Frontal cortex (tissue), 3 donors: ENCODE measurements at regions not wholly inside any gene's neighbourhood (a gene's known extent, or its start where the extent isn't known, plus 50 kb on each side); places are given as distances from the start of the nearest gene placed in this dataset.

Experiments
- DNase-seq, 2 donors: peaks; one replicate each; pipeline ENCODE4 v3.0.0; 2012; ENCODE audit warnings: low spot score in 2 of 2
- FAIRE-seq: peaks from 2 replicates; lab custom pipeline; 2012; peaks lifted over from hg19 to GRCh38; lab: Jason Lieb, UNC
- donor health status: control.
- donor health status: control.
- donor health status: control.

DNA sequence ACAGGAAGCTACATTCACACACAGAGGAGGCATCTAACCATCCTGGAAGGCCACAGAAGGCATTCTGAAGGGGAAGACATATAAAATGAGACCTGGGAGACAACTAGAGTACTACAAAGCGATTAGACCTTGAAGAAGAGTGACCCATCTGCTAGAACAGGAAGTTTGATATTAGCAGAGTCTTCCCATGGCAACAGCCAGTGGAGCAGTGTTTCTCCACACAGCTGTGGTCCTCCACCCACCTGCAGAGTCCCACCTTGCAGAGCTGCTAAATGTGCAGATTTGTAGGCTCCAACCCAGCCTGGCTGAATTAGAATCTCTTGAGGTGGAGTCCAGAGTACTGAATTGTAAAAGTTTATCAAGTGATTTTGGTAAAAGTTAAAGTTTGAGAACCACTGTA, 267.0 kb downstream of the CETN3 start:
- DNase-seq (no peak), FAIRE-seq (no peak)

GRCh38 chr5:90141984-90142383, 267.6 kb downstream of the CETN3 start:
- FAIRE-seq (no peak), DNase-seq (no peak)

DNA sequence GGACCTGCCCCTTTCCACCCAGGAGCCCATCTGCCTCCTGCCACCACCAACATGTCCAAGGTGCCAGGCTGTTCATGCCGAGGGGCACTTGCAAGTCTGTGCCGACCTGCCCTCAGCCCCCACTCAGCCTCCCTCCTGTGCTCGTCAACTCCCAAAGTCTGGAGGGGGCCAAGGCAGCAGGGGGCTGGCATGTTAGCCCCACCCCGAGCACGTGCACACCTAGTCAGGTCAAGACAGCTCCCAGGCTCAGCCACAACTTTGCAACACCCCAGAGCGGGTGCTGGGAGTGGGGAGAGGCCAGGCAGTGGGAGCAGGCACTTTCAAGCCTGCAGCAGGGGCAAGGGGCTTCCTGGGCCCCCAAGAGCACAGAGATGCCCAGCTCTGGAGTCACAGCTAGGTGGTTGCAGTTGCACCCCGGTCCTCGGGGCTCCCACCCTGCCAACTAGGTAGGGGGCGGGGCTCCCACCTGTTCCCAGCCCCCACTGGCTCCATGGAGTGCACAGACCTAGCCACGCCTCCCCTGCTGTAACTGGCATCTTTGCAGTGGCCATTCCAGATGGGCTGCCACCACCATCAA, 272.5 kb downstream of the CETN3 start:
- DNase-seq (no peak), FAIRE-seq (no peak)

GRCh38 chr5:90135779-90136378, 273.7 kb downstream of the CETN3 start:
- no peak for DNase-seq
- FAIRE-seq, result no peak

DNA sequence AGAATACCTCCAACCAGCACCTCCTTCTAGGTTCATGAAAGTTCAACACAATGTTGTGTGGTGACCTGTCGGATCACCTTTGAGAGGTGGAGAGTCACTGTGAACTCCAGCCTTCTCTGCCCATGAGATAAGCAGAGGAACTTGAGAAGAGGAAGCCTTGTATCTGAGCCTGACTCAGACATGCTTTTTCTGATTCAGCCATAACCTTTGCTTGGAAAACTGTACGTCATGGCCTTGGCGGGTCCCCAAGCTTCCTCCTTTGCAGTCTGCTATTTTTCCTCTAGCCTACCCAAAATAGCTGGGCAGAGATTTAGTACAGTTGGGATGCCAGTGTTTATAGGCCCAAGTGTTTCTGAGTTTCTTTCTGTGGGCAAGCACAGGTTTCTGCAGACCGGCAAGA, 274.7 kb downstream of the CETN3 start:
- FAIRE-seq, result no peak
- no peak for DNase-seq

- FAIRE-seq, result no peak
- no peak for DNase-seq
These were observed 275.2 kb downstream of the CETN3 start for GRCh38 chr5:90134381-90134780.

DNA sequence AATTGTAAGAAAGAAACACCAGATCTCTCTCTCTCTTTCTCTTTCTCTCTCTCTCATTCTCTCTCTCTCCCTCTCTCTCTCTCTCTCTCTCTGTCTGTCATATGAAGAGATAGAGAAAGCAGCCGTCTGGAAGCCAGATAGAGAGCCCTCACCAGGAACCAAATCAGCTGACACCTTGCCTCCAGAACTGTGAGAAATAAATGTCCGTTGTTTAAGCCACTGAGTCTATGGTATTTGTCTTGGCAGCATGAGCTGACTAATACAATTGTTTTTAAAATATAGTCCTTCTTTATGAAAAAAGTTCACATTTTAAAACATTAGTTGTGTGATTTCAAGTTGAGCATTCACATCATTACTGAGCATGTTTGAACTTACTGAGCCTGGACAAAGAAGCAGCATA, 275.6 kb downstream of the CETN3 start:
- DNase-seq (no peak), FAIRE-seq (no peak)

- FAIRE-seq (no peak), DNase-seq (no peak)
These were observed 278.0 kb downstream of the CETN3 start for GRCh38 chr5:90131383-90132133.

DNA sequence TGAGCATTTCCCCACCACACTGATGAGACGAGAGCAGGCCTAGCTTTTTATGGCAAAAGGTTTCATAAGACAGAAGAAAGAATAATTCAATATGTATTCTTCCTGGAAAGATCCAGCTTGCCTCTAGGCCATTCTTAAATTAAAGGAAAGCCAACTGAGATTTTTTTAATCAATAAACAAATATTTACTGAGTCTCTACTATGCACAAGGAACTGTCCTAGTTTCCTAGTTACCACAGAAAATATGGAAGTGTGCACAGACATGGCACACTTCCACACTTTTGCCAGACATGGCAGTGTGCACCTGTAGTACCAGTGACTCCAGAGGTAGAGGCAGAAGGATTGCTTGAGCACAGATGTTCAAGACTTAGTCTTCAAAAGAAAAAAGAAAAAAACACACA, 281.0 kb downstream of the CETN3 start:
- FAIRE-seq (no peak), DNase-seq (no peak)

GRCh38 chr5:90119531-90119971, 290.0 kb downstream of the CETN3 start:
- FAIRE-seq (no peak), DNase-seq (no peak)

GRCh38 chr5:90117005-90117404, 292.6 kb downstream of the CETN3 start:
- FAIRE-seq (no peak), DNase-seq (no peak)

GRCh38 chr5:90113108-90113507, 296.4 kb downstream of the CETN3 start:
- no peak for DNase-seq
- no peak for FAIRE-seq

GRCh38 chr5:90112033-90112692, 297.4 kb downstream of the CETN3 start:
- DNase-seq, result no peak
- FAIRE-seq, result no peak

DNA sequence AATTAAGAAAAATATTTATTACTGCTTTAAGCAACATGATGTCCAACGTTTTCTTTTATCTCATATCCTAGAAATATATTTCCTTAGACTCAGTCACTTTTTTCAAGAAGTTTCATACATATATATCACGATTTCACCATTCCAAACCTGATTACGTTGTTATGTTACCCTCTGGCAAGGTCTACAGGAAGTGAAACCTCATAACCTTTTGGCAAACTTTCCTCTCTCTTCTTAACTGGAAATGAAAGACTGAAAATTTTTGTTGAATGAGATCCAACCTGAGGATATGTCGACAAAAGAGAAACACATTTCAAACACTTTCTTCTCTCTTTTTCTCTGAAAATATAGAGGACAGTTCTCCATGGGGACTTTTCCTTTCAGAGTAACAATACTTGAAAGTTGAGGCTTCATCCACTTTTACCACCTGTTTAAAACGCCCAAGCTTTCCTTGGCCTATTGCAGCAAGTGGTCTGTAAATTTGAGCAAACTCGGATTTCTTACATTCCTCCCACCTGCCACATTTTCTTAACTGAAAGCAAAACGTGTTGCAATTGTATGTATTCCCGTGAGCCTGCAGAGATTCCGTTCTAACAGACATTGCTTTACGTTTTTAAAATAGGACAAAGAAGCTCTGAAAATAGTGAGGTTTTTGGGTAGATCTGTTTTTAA, 298.1 kb downstream of the CETN3 start:
- FAIRE-seq, result no peak
- DNase-seq, result no peak

DNA sequence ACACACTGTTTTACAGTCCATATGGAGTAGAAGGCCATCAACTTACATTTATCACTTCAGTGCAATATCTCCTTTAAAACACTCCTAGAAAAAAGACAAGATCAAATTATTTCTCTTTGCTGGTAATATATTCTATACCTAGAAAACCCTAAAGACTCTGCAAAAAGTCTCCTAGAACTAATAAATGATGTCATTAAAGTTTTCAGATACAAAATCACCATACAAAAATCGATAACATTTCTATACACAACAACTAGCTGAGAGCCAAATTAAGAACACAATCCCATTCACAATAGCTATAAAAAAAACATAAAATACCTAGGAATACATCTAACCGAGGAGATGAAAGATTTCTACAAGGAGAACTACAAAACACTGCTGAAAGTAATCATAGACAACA, 300.3 kb downstream of the CETN3 start:
- FAIRE-seq (no peak), DNase-seq (no peak)

DNA sequence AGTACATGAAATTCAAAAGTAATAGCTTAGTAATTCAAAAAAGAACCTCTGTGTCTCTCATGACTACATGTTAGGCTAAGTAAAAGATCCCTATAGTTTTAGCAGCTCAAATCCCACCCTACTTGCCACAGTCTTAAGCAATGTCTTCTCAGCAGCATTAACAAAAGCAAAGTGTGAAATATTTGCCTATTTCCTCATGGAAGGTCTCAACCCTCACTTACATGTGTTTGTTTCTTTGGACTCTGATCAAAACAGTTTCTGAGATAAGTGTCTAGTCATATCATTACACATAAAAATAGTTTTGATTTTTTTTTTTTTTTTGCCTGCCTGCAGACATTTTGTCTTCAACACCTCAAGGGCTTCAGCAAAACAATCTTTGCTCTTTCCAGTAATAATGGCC, 310.5 kb downstream of the CETN3 start:
- DNase-seq (no peak), FAIRE-seq (no peak)

GRCh38 chr5:90097082-90097477, 312.5 kb downstream of the CETN3 start:
- DNase-seq, result no peak
- FAIRE-seq, result no peak

DNA sequence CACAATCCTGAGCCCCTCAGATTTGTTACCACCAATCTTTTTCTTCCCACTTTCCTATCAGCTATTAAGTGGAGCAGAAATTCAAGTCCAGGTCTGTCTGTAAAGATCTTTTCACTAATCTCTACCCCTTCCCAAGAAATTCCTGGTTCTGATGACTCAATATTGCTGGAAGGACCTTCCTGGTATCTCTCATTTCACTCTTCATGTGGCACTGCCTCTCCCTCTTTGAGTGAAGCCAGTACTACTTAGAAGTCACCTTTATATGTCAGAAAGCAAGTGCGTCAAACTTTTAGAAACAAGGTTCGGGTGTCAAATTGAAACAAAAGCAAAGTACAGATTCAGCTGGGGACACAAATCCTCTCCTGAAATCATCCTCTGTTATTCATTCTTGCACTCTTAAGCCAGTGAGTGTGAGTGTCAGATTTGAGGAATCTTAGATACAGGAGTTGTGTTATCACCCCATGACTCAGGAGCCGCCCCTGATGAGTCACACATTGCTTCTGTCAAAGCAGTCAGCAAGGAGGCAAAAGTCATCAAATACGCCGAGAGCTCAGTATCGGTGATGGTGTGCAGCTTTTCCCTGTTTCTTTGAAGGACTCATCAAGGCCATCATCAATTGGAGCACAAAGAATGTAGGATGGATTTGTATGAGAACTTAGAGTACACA, 313.0 kb downstream of the CETN3 start:
- FAIRE-seq (no peak), DNase-seq (no peak)

DNA sequence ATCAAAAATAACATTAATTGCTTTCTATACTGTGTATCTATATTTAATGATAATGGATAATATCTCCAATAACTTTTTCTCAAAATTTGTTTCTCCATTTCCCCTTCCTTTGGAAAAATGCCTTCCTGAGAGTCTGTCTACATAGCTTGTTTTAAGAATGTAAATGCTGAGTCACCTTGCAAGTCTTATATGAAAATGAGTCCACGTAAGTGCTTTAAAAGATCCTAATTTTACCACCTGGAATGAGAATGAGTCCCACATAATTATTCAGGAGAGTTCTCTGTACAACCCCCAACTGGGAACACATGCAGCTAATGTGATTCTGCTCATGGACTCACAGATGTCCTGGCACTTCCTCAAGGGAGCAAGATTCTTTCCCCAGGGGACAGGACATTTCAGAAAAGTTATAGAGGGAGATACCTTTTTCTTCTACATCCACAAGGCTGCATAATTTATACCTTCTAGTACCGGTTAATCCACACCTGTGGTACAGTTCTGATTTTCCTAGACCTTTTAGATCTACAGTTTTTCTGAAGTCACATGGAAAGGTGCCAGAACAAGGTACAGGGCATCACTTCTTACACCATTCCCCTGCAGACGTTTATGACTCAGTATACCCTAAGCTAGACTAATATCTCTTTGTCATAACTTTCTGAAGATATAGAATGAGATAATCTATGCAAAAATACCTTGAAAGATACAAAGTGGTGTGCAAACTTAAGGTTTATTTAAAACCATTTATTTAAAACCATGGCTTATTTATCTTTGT, 314.1 kb downstream of the CETN3 start:
- FAIRE-seq, result no peak

More for the DNA sequence above, 314.1 kb downstream of the CETN3 start:
- DNase-seq, result no peak
